ENCODE measurements at regions not wholly inside any gene's neighbourhood (a gene's known extent, or its start where the extent isn't known, plus 50 kb on each side); places are given as distances from the start of the nearest gene placed in this dataset.

- DNase-seq (ENCODE audit: low read depth), result no peak
- H3K4me3 ChIP-seq (ENCODE audit: low read depth, low read length), result no peak overlapping the region
- in situ Hi-C loops (cut with HindIII; ENCODE audit: low sequenced_read_pairs), result no loop called here
- TF ChIP-seq, protein P1, sequence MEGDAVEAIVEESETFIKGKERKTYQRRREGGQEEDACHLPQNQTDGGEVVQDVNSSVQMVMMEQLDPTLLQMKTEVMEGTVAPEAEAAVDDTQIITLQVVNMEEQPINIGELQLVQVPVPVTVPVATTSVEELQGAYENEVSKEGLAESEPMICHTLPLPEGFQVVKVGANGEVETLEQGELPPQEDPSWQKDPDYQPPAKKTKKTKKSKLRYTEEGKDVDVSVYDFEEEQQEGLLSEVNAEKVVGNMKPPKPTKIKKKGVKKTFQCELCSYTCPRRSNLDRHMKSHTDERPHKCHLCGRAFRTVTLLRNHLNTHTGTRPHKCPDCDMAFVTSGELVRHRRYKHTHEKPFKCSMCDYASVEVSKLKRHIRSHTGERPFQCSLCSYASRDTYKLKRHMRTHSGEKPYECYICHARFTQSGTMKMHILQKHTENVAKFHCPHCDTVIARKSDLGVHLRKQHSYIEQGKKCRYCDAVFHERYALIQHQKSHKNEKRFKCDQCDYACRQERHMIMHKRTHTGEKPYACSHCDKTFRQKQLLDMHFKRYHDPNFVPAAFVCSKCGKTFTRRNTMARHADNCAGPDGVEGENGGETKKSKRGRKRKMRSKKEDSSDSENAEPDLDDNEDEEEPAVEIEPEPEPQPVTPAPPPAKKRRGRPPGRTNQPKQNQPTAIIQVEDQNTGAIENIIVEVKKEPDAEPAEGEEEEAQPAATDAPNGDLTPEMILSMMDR (IDR thresholded peaks at IDR 0.05; ENCODE audit: low read depth, low read length, missing control alignments), result no peak
These were observed 100.0 kb downstream of the ADRA2C start for GRCh38 chr4:3865986-3866812.

DNA sequence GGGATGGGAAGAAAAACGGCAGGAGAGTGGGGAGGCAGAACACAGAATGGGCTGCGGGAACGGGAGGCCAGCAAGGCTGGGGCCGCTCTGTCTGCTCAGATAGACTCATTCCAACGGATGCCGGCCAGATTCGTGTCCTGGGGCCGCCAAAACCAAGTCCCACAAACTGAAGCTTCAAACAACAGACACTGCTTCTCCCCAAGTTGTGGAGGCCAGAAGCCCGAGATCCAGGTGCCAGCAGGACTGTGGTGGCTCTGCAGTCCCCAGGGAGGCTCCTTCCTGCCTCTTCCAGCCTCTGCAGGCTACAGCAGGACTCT is 100.6 kb downstream of the ADRA2C start:
- in situ Hi-C loops (cut with HindIII; ENCODE audit: low sequenced_read_pairs), result no loop called here
- no peak for DNase-seq (ENCODE audit: low read depth)
- TF ChIP-seq, protein P1 (IDR thresholded peaks at IDR 0.05; ENCODE audit: low read depth, low read length, missing control alignments), result no peak
- H3K4me3 ChIP-seq (ENCODE audit: low read depth, low read length), result no peak overlapping the region

DNA sequence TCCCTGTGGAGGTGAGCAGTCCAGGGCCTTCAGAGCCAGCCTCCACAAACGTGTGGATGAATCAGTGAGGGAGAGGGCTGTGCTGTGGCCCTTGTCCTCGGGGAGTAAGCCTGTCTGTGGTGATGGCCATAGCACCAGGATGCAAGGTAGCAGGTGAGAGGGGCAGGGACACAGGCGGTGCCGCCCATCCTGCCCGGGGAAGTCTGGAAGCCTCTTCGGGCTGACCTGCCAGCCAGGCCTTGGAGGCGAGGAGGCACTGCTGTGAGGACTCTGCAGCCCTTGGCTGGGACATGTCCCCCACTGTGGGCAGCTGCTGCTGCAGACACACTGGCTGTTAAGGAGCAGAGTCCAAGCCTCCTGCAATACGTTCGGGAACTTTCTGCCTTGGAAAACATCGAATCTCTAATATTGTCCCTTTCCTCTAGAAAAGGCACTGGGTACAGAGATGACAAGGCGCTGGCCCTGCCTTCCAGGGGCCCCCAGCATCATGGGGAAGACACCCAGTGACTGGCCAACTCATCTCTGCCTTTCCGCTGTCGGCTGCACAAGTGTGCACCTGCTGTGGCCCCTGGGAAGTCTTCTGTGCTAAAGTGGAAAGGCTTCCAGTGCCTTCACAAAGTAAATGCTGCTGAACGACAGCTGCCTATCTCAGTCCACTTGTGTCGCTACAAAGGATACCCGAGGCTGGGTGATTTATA is 101.4 kb downstream of the ADRA2C start:
- no peak overlapping the region for H3K4me3 ChIP-seq (ENCODE audit: low read depth, low read length)
- in situ Hi-C loops (cut with HindIII; ENCODE audit: low sequenced_read_pairs), result no loop called here
- TF ChIP-seq, protein P1 (IDR thresholded peaks at IDR 0.05; ENCODE audit: low read depth, low read length, missing control alignments), result no peak
- no peak for DNase-seq (ENCODE audit: low read depth)

- DNase-seq (ENCODE audit: low read depth), result no peak
- TF ChIP-seq, protein P1 (IDR thresholded peaks at IDR 0.05; ENCODE audit: low read depth, low read length, missing control alignments), result no peak
- no peak overlapping the region for H3K4me3 ChIP-seq (ENCODE audit: low read depth, low read length)
- in situ Hi-C loops (cut with HindIII; ENCODE audit: low sequenced_read_pairs), result no loop called here
These were observed 102.3 kb downstream of the ADRA2C start for GRCh38 chr4:3868211-3869173.

DNA sequence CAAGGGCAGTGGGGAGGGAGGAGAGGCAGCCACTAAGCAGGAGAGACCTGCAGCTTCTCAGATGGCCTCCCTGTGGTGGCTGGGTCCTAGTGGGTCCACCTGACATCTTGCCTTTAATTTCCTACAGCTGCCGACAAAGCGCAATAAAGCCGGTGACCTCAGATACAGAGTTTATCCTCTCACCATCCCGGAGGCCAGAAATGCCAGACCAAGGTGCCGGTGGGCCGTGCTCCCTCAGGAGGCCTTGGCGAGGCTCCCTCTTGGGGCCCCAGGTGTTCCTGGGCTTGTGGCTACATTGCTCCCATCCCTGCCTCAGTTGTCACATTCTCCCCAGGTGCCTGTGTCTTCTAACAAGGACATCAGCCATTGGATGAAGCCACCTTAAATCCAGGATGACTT is 103.0 kb downstream of the ADRA2C start:
- in situ Hi-C loops (cut with HindIII; ENCODE audit: low sequenced_read_pairs), result no loop called here
- TF ChIP-seq, protein P1 (IDR thresholded peaks at IDR 0.05; ENCODE audit: low read depth, low read length, missing control alignments), result no peak
- H3K4me3 ChIP-seq (ENCODE audit: low read depth, low read length), result no peak overlapping the region

More for the DNA sequence above, 103.0 kb downstream of the ADRA2C start:
- DNase-seq (ENCODE audit: low read depth), result no peak

Data from astrocyte of the cerebellum (primary cell).